Breast epithelium (tissue), 3 donors: ENCODE measurements at regions not wholly inside any gene's neighbourhood (a gene's known extent, or its start where the extent isn't known, plus 50 kb on each side); places are given as distances from the start of the nearest gene placed in this dataset.

Experiments
- CTCF ChIP-seq, 3 donors: fragments of 450-650 bp; IDR thresholded peaks; one replicate each; pipeline ENCODE4 v1.5.1; 2016 to 2017; ENCODE audit warnings: antibody characterized with exemption in 3 of 3, mild to moderate bottlenecking in 3 of 3, moderate library complexity in 3 of 3
- POLR2A ChIP-seq: fragments of 450-650 bp; IDR thresholded peaks from one replicate; pipeline ENCODE4 v1.6.1; 2016; ENCODE audit warnings: antibody characterized with exemption, mild to moderate bottlenecking, moderate library complexity
- POLR2AphosphoS5 ChIP-seq, 3 donors: sonication (generic); formaldehyde crosslinking; IDR thresholded peaks; one replicate each; pipeline ENCODE4 v1.6.1; 2017; ENCODE audit warnings: antibody characterized with exemption in 3 of 3

- TF ChIP-seq POLR2AphosphoS5 (IDR thresholded peaks at IDR 0.05) (no peak), POLR2A (no peak), CTCF (IDR thresholded peaks at IDR 0.05) (no peak)
Measured at GRCh38 chr3:190252080-190252479, 70.2 kb downstream of the CLDN1 start.
